GM21447 (cell line): ENCODE measurements at regions not wholly inside any gene's neighbourhood (a gene's known extent, or its start where the extent isn't known, plus 50 kb on each side); places are given as distances from the start of the nearest gene placed in this dataset.
"Not testable (repeated sequence)": the region's sequence is repeated elsewhere in the genome, so short reads cannot be mapped to it uniquely, and the experiment has no call there.

Experiments used
- ATAC-seq: cut with Tn5 transposase; IDR thresholded peaks from one replicate; pipeline ENCODE4 v1.9.1; 2021; ENCODE audit not compliant: unreplicated experiment

DNA sequence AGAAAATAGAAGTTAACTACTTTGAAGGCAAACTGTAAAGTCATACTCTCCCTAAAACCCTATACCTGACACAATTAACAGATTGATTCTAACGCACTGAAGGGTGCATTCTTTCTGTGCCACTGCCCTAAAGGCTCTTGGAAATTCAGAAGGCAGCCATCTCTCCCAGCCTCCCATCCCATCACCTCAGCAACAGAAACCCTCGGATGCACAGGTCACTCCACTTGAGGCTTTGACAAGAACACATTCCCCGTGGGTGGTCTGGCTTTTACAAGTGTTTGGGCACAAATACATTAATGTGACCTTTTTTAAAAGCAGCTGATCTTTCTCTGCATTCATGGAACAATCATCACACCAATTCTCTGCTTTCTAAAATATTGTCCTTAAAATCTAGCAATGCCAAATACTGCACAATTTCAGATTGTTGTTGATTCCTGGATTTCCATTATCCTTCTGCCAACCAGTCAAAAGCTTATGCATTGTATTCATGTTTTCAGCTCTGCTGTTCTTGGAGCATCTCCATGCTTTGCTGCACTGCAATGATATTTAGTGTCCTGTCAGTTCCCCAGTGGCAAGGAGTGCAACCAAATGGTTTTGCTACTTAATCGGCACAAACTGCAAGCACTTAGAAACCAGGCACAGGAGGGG is 175.6 kb downstream of the TMEM161B start:
- ATAC-seq, result no peak

DNA sequence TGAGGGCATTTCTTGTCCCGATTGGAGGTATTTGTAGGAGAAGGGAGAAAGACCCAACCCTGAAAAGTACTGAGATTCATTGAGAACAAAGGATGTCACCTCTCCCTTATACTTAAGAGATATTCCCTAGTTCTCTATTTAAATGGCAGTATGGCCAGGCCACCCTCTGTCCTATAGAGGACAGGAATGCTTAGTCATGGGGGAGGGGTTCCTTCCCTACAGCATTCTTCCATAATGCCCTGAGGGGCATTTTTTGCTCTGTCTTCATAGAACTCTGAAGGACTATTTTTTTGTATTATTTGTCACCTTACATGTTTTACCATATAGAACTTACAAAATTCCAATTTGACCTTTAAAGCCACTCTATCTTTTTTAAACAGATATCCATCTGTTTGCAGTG is 176.3 kb downstream of the TMEM161B start:
- ATAC-seq, result no peak

DNA sequence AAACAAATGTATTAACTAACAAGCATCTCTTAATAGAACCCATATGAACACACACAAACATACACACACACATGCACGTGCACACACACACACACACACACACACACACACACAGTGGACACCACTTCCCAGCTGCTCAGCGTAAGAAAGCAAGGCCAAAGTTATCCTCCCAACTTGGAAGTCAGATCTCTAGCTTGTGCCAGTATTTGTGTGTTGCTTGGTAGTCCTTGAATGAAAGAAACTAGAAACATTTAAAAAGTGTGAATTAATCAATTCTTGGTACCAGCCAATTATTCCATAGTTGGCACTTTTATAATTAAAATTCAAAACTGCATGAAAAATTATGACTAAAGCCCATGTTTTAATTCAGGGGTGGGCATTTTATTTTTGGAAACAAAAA is 178.1 kb downstream of the TMEM161B start:
- no peak for ATAC-seq

DNA sequence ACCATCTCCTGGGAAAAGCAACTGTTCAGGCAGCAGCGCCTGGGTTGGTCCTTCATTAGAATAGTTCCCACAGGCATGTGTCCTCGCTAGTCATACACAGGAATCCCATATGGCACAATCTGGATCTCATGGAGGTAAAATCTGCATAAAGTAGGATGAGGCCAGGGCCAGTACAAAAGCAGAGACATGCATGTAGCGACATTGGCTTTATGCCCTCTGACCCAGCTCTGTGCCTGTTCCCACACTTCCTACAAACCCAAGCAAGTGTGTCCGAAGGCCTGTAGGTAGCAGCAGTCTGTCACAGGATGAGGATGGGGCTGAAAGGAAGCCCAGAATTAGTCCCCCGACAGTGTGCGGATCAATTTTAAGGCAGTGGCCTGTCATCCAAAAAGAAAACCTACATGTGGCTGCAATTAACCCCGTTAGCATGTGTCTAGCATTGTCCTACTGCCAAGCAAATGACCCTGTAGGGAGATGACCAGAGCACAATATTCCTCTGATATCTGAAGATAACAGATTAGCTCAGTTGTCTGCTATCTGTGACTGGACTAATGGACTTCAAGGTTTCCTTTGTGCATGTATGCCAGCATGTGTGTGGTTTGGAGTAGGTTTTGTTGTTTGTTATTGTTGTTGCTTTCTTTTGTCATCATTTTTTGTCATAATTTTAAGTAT is 178.8 kb downstream of the TMEM161B start:
- no peak for ATAC-seq

DNA sequence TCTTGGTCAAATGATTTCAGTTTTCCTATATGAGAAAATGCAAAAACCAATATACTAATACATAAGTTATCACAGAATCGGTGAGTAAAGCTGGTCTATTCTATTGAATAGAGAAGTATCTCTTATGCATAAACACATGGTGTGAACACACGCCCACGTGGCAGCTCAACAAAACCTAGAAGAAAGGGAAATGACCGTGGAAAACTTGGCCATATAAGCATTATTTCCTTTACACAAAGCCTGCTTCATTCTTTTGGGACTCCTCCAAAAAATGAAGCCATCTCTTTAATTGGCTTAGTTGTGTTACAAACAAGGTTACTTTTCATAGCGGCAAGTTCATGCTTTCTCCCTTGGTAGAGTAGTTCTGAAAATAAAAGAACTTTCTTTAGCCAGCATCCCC is 183.2 kb downstream of the TMEM161B start:
- no peak for ATAC-seq

DNA sequence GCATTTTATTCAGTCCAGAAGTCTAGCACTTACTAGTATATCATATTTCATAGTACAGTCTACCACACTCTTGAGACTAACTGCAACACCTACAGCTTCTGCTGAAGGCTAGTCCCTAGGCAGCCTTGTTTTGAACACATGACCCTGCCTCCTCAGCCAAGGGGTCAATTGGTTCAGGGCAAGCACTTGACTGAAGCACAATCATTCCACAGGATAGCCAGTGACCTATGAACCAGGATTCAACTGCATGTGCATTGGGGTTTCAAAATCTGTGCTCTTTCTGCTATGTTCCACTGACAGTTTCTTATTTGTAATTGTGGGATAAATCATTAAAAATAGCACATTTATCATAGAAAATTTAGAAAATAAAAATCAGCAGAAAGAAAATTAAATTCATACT is 186.8 kb downstream of the TMEM161B start:
- ATAC-seq, result no peak

DNA sequence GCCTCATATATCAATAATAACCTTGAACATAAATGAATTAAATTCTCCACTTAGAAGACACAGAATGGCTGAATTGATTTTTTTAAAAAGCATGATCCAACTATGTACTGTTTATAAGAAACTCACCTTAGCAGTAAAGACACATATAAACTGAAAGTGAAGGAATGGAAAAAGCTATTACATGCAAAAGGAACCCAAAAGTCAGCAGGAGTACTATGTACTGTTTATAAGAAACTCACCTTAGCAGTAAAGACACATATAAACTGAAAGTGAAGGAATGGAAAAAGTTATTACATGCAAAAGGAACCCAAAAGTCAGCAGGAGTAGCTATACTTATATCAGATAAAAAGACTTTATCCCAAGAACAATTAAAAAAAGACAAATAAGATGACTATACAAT is 204.8 kb downstream of the TMEM161B start:
- no peak for ATAC-seq

DNA sequence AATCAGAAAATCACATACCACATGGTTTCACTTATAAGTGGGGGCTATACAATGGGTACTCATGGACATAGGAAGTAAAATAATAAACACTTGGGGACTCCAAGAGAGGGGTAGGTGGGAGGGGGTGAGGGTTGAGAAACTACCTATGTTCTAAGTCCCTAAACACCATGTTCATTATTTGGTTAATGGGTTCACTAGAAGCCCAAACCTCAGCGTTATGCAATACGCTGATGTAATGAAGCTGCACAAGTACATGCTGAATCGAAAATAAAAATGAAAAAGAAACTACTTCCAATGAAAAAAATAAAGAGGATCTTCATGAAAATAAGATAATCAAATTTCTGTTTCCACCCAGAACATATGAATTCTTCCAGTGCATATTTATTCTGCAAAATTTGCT is 208.5 kb downstream of the TMEM161B start:
- no peak for ATAC-seq

DNA sequence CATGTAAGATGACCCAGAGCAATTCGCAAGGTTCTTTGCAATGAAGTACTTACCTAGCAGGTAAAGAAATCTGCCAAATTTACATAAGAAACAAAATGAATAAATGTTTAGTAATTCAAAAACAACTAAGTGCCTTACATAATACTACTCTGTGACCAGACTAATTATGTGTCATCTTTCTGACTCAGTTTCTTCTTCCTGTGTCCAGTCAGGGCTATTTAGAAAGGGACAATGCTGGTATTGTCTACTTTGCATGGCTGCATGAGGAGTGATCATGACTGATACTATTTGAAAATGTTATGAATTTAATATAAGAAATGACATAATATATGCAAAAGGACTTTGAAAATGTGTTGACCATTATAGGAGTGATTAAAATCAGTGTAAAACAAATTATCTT is 210.0 kb downstream of the TMEM161B start:
- ATAC-seq, result no peak

DNA sequence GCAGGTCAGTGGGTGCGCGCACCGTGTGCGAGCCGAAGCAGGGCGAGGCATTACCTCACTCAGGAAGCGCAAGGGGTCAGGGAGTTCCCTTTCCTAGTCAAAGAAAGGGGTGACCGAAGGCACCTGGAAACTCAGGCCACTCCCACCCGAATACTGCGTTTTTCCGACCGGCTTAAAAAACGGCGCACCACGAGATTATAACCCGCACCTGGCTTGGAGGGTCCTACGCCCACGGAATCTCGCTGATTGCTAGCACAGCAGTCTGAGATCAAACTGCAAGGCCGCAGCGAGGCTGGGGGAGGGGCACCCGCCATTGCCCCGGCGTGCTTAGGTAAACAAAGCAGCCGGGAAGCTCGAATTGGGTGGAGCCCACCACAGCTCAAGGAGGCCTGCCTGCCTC is 216.2 kb downstream of the TMEM161B start:
- ATAC-seq, result not testable (repeated sequence)

DNA sequence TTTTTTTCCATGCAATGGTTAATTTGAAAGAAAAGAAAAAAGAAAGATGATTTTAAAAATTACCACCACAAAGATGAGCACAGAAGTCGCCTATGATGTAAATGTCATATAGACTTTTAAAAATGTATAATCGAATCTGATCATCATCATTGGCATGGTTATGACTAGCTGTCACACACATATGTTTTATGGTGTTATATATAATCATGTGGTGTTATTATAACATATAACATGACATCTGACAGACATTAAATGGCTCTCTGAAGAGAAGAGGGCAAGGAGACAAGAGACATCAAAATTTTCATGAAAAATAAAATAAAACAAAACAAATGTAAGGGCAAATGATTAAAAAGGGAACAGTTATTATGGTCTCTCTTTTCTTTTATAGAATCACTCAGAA is 217.5 kb downstream of the TMEM161B start:
- ATAC-seq, result no peak

DNA sequence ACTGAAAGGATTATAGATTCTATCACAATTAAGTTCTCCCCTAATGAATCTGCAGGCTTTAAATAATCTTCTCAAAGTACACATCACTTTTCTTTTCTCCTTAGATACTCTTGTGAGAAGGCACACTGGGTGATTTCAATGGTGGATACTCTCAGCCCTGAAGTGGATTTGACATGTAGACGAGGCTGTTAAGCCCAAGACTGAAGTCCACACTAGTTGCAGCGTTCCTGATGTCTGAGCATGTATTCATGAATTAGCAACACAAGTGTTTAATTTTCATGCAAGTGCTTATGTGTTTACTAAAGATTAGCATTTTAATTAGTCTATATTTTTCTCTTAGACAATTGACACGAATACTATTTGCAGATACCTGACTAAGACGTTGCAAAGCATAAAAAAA is 218.9 kb downstream of the TMEM161B start:
- ATAC-seq, result no peak

DNA sequence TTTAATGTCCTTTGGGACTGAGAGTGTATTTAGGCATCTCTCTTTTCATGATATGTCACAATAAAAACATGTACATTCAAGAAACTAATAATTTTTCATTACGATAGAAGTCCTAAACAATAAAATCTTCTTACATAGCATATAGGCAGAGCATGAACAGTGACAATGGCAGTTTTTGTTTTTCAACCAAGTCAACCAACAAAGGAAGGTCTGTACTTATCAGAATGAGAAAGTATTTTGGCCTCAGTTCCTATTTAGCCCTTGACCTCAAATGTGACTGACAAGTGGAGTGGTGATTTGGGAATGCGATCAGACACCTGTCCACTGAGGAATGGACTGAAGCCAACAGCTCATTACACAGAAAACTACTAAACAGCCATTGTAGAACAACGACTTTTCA is 219.5 kb downstream of the TMEM161B start:
- no peak for ATAC-seq

DNA sequence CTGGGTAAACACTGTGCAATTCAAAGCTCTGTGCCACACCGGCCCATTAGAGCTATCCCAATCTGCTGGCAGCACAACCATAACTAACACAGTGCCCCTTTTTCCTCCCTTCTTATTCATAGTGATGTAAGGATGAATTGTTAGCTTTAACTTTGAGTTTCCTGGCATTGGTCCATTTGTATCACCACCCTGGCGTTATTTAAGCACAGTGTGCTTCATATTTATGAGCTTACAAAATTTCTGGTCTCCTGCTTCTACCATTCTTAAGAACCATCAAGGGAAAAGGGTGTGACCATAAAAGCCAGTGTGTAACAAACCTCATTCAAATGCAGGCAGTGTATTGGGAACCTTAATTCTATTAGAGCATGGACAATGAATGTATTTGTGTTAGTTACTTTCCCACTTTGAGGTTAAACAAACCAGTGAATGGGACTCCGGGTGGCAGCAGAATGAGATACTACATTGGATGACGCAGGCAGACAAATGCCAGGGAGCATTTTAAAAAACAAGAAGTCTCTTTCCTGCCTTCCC is 222.6 kb downstream of the TMEM161B start:
- no peak for ATAC-seq

DNA sequence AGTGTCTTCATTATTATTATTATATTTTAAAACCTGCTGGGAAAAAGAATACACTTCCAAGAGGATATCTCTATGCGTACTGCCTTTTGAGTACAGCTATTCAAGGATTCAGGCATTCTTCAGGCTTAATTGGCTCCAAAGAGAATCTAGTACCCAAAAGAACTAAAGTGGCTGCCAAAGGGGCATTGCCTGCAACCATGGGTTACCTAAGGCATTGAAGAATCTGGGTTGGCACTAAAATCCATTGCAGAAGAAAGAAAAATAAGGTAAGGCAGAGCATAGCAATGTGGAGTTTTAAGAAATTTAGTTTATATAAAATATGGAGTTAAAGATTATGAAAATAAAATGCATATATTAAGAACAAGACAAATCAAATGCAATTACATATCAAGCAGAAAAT is 223.5 kb downstream of the TMEM161B start:
- ATAC-seq, result no peak

DNA sequence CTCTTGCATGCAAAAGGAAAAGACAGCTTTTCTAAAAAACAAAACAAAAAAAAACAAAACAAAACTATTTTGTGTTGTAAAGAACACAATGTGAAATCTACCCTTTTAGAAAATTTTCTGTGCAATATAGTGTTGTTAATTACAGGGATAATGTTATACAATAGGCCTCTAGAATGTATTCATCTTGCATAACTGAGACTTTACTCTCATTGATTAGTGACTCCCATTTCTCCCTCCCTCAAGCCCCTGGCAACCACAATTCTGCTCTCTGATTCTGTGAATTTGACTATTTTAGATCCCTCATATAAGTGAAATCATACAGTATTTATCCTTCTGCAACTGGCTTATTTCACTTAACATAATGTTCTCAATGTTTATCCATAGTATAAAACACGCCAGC is 234.1 kb downstream of the TMEM161B start:
- no peak for ATAC-seq

DNA sequence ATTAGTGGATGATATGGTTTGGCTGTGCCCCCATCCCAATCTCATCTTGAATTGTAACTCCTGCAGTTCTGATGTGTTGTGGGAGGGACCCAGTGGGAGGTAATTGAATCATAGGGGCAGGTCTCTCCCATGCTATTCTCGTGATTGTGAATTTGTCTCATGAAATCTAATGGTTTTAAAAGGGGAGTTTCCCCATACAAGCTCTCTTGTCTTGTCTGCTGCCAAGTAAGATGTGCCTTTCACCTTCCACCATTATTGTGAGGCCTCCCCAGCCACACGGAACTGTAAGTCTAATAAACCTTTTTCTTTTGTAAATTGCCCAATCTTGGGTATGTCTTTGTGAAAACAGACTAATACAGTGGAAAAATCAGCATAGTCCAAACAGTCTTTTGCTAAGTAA is 235.5 kb downstream of the TMEM161B start:
- ATAC-seq, result no peak

DNA sequence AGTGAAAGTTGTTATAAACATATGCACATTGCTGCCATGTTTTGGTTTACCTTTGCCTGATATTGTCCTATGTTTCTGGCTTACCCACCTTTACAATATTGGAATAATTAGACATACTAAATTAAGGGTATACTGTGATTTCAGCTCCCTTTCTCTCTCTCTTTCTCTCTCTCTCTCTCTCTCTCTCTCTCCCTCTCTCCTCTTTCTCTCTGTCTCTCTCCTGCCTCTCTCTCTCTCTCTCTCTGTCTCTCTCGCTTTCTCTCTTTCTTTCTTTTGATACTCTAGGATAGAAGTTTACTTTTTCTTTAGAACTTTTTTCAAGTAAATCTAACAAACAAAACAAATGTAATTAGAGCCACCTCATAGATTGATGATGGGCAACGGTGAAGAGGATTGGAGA is 239.6 kb downstream of the TMEM161B start:
- no peak for ATAC-seq

DNA sequence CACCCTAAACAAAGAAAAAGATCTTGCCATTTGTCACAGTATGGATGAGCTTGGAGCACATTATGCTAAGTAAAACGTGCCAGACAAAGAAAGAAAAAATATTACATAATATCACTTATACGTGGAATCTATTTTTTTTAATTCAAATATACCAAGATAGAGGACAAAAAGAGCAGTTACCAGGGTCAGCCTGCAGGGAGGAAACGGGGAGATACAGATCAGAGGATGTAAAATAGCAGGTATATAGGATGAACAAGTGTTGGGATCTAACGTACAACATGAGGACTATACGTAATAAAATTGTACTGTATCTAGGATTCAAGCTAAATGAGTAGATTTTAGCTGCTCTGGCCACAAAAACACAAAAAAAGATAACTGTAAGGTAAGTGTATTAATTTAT is 247.5 kb downstream of the TMEM161B start:
- ATAC-seq, result no peak

DNA sequence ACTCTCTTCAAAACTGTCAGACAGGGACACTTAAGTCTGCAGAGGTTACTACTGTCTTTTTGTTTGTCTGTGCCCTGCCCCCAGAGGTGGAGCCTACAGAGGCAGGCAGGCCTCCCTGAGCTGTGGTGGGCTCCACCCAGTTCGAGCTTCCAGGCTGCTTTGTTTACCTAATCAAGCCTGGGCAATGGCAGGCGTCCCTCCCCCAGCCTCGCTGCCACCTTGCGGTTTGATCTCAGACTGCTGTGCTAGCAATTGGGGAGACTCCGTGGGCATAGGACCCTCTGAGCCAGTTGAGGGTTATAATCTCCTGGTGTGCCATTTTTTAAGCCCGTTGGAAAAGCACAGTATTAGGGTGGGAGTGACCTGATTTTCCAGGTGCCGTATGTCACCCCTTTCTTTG is 253.7 kb downstream of the TMEM161B start:
- ATAC-seq, result not testable (repeated sequence)

DNA sequence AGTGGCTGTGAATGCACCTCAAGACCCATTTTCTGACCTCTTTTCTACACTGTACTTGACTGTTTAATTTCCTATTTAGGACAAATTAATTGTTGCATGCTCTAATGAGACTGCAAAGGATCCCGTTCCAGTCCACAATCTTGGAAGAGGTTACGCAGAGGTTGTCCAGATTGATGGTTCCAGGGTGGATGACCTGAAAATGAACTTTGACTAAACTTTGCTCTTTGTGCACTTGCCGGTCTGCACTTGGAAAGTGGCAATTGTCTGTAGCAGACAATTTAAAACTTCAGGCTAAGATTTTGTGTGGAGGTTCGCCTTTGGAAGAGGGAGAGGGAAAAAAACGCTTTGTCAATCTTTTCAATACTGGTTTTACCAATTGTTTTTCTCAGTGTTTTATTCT is 267.8 kb downstream of the TMEM161B start:
- ATAC-seq, result no peak

DNA sequence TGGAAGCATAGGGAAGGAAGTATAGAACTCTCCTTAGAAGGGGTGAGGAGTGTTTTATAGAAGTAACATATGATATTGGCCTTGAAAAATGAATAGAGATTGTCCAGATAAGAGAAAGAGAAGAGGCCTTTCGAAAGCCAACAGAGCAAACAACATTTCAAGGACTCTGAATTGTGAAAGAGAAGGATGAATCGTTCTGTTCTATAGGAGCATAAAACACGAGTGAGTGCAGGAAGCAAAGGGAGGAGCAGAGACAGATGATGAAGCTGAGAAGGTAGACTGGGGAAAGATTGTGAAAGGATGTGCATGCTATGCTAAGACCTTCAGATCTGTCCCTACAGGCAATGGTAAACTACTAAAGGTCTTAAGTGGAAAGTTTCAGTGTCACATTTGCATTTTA is 271.0 kb downstream of the TMEM161B start:
- ATAC-seq, result no peak

DNA sequence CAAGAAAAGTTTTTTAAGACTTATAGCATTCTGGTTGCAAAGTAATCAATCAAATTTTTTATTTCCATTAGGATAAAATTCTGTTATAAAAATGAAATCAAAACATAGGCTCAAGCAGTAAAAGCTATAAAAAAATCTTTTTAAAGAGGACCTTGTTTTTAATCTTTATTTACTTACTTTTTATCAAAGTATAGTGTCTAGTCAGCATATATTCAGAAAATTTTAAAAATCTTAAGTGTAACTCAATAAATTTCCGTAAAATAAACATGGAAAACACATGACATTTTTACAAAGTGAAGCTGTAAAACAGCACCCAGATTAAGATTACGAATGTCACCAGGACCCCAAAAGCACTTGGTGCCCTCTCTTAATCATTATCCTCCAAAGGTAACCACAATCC is 302.4 kb downstream of the TMEM161B start:
- ATAC-seq, result no peak
